BJ (cell line): ENCODE measurements at regions not wholly inside any gene's neighbourhood (a gene's known extent, or its start where the extent isn't known, plus 50 kb on each side); places are given as distances from the start of the nearest gene placed in this dataset.

Experiments used
- CTCF ChIA-PET: fragments of 350-600 bp; formaldehyde crosslinking; extraction: SDS; loops from one replicate; lab custom pipeline; 2021; ENCODE audit warnings: antibody characterized with exemption, inconsistent platforms; lab: Yijun Ruan, JAX
- POLR2A ChIA-PET: fragments of 300-600 bp; sonication (Branson Sonifier 250); formaldehyde crosslinking; extraction: SDS; loops from one replicate; lab custom pipeline; 2021; ENCODE audit warnings: antibody characterized with exemption; lab: Charles Lee
- DNase-seq: peaks from one replicate; pipeline ENCODE4 v3.0.0-alpha.2; 2011; ENCODE audit warnings: low read depth
- H3K27me3 ChIP-seq: 2 replicates; pipeline ENCODE4 v1.6.0; 2011; ENCODE audit warnings: low read length; ENCODE audit not compliant: control insufficient read depth, insufficient read depth
- H3K36me3 ChIP-seq: 2 replicates; pipeline ENCODE4 v1.5.1; 2011; ENCODE audit warnings: low read length; ENCODE audit not compliant: control insufficient read depth, insufficient read depth
- H3K4me3 ChIP-seq: 2 replicates; pipeline ENCODE4 v1.5.1; 2011; ENCODE audit warnings: low read depth, mild to moderate bottlenecking, control low read depth, low read length
- CTCF ChIP-seq: IDR thresholded peaks from 2 replicates; pipeline ENCODE4 v1.5.1; 2011; ENCODE audit warnings: low read depth, mild to moderate bottlenecking, control low read depth, inconsistent platforms, low read length, moderate library complexity; ENCODE audit not compliant: insufficient read depth

GRCh38 chr7:67564959-67565358, 568.3 kb downstream of the TYW1 start:
- CTCF ChIA-PET = no interaction called here
- Histone ChIP-seq H3K36me3 (no peaks in the 10 kb centered on the region), H3K27me3 (no peaks in the 10 kb centered on the region), H3K4me3 (no peak overlapping the region)
- no peak for DNase-seq
- POLR2A ChIA-PET = no interaction called here
- TF ChIP-seq CTCF = no peak

- Histone ChIP-seq H3K4me3 (no peak overlapping the region), H3K27me3 (no peaks in the 10 kb centered on the region), H3K36me3 (no peaks in the 10 kb centered on the region)
- no peak for TF ChIP-seq CTCF
- DNase-seq = no peak
- ChIA-PET POLR2A (no interaction called here), CTCF (interaction anchor here (0.9 kb wide), 1 partner anchor 130 kb away, joined by 5 read pairs; no protein-coding TSS in a partner anchor)
These were observed 569.5 kb downstream of the TYW1 start for GRCh38 chr7:67566101-67566500.

GRCh38 chr7:67571026-67571545, 574.5 kb downstream of the TYW1 start:
- no peak for TF ChIP-seq CTCF
- ChIA-PET POLR2A (no interaction called here), CTCF (no interaction called here)
- Histone ChIP-seq H3K27me3 (no peaks in the 10 kb centered on the region), H3K36me3 (no peaks in the 10 kb centered on the region), H3K4me3 (no peak overlapping the region)
- no peak for DNase-seq

GRCh38 chr7:67573639-67574038, 577.0 kb downstream of the TYW1 start:
- Histone ChIP-seq H3K27me3 (no peaks in the 10 kb centered on the region), H3K36me3 (no peaks in the 10 kb centered on the region), H3K4me3 (no peak overlapping the region)
- CTCF ChIA-PET = no interaction called here
- TF ChIP-seq CTCF = no peak
- POLR2A ChIA-PET = no interaction called here
- DNase-seq = no peak

GRCh38 chr7:67588631-67589030, 592.0 kb downstream of the TYW1 start:
- no peak for TF ChIP-seq CTCF
- POLR2A ChIA-PET = no interaction called here

More at GRCh38 chr7:67588631-67589030, 592.0 kb downstream of the TYW1 start:
- no peak for DNase-seq
- Histone ChIP-seq H3K27me3 (no peaks in the 10 kb centered on the region), H3K36me3 (no peaks in the 10 kb centered on the region), H3K4me3 (no peak overlapping the region)
- CTCF ChIA-PET = no interaction called here
